Prostate gland (tissue), 2 donors: ENCODE measurements at regions not wholly inside any gene's neighbourhood (a gene's known extent, or its start where the extent isn't known, plus 50 kb on each side); places are given as distances from the start of the nearest gene placed in this dataset.

Experiments used
- CTCF ChIP-seq, 4 experiments: fragments of 200-600 bp in 2 of 4; fragments of 450-650 bp in 2 of 4; sonication (generic) in 2 of 4; IDR thresholded peaks; 1 replicate in 3 of 4; 2 replicates in 1 of 4; pipeline ENCODE4 v1.5.1; 2016 to 2019; ENCODE audit warnings: antibody characterized with exemption in 4 of 4, mild to moderate bottlenecking in 2 of 4, moderate library complexity in 2 of 4
- POLR2A ChIP-seq: fragments of 450-650 bp; IDR thresholded peaks from one replicate; pipeline ENCODE4 v1.6.1; 2016; ENCODE audit warnings: antibody characterized with exemption, mild to moderate bottlenecking

DNA sequence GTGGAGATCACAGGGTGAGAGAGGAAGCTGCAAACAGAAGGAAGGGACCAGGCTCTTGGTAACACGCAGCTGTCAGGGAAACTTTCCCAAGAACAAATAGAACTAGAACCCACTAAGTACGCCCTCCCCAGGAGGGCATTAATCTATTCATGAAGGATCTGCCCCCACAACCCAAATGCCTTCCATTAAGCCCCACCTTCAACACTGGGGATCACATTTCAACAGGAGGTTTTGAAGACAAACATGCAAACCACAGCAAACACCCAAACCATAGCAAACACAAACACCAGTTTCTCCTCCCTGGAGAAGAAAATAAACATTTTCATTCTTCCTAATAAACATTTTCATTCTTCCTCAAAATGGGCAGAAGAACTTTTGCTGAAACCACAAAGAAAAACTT is 329.6 kb downstream of the EFNB2 start:
- TF ChIP-seq CTCF (IDR thresholded peaks at IDR 0.05) (no peak), POLR2A (no peak)
